ENCODE measurements at regions not wholly inside any gene's neighbourhood (a gene's known extent, or its start where the extent isn't known, plus 50 kb on each side); places are given as distances from the start of the nearest gene placed in this dataset.

GRCh38 chrX:124462931-124463330, 116.6 kb downstream of the SH2D1A start (continued):
- TF ChIP-seq TCF3 (CRISPR knock-in tag; IDR thresholded peaks at IDR 0.05) (no peak), POU5F1 (IDR thresholded peaks at IDR 0.05; ENCODE audit: borderline replicate concordance, low read depth, low read length, partially characterized antibody) (no peak)

GRCh38 chrX:124467202-124467601, 120.8 kb downstream of the SH2D1A start:
- no peak for FAIRE-seq
- BruUV-seq (replicated peaks), result no TSS peak
- Histone ChIP-seq H2AFZ (ENCODE audit: low read depth, low read length) (no peak overlapping the region), H3K4me2 (ENCODE audit: insufficient read depth, low read length) (no peak overlapping the region), H3K27me3 (ENCODE audit: control insufficient read depth in 2 of 2, insufficient read depth in 2 of 2, low read length in 2 of 2) (no peaks in the 10 kb centered on the region), H3K79me2 (ENCODE audit: control insufficient read depth, insufficient read depth, low read length) (no peaks in the 10 kb centered on the region), H3K9me1 (ENCODE audit: control insufficient read depth, insufficient read depth, low read length) (no peaks in the 10 kb centered on the region), H3K36me3 (ENCODE audit: control insufficient read depth, insufficient read depth, low read length) (no peaks in the 10 kb centered on the region), H3K9me3 (replicated peaks; ENCODE audit: control insufficient read depth, insufficient read depth, low read depth, low read length) (no peaks in the 10 kb centered on the region), H3K27ac (ENCODE audit: extremely low read depth, low read depth, low read length) (no peak overlapping the region), H3K4me1 (replicated peaks in 1 of 2; ENCODE audit: control insufficient read depth in 2 of 2, insufficient read depth in 2 of 2, low read length in 2 of 2) (no peaks in the 10 kb centered on the region), H3K4me3 (no peak overlapping the region), H4K20me1 (replicated peaks; ENCODE audit: control insufficient read depth, insufficient read depth, low read length) (no peaks in the 10 kb centered on the region), H3K9ac (ENCODE audit: insufficient read depth in 1 of 2, low read depth in 2 of 2, low read length in 2 of 2) (no peak overlapping the region)
- 19% methylated on average over 4 of the region's 4 CpGs for WGBS (ENCODE audit: insufficient coverage, low coverage, missing lambda C conversion rate)
- no peak for DNase-seq (ENCODE audit: extremely low read depth in 1 of 4, low spot score in 3 of 4)
- POLR2A ChIA-PET, result no interaction called here
- TF ChIP-seq NFE2 (IDR thresholded peaks at IDR 0.05; ENCODE audit: low read depth) (peak; percentile 46; the same call in 1 of the 2 replicates), ZNF347 (CRISPR knock-in tag; IDR thresholded peaks at IDR 0.05; ENCODE audit: low read depth) (no peak), MAFK (IDR thresholded peaks at IDR 0.05; ENCODE audit: low read length) (peak; percentile 26; the same call in 1 of the 2 replicates), DNMT1 (IDR thresholded peaks at IDR 0.05) (no peak), PML (IDR thresholded peaks at IDR 0.05; ENCODE audit: low read length) (no peak), ZNF316 (IDR thresholded peaks at IDR 0.05) (peak; percentile 65)
- ATAC-seq, result no peak
- CTCF ChIA-PET (ENCODE audit: low intra/inter-chr PET ratio), result no interaction called here
- intact Hi-C loops (cut with micrococcal nuclease) (no loop called here), in situ Hi-C loops (cut with MboI) (no loop called here)

Measured in K562 (cell line).